B cell (primary cell): ENCODE measurements at regions not wholly inside any gene's neighbourhood (a gene's known extent, or its start where the extent isn't known, plus 50 kb on each side); places are given as distances from the start of the nearest gene placed in this dataset.

Experiments
- ATAC-seq: fragments of 200-7000 bp; cut with Tn5 transposase; one replicate; pipeline ENCODE4 v1.10.0; 2021; ENCODE audit warnings: low read depth, mild to moderate bottlenecking, moderate number of reproducible peaks, moderate library complexity
- CTCF ChIA-PET: fragments of 350-600 bp; sonication (Branson Sonifier 250); formaldehyde crosslinking; loops from one replicate; lab custom pipeline; 2021; ENCODE audit warnings: antibody characterized with exemption, inconsistent platforms; lab: Charles Lee
- POLR2A ChIA-PET: fragments of 350-600 bp; sonication (Branson Sonifier 250); formaldehyde crosslinking; loops from one replicate; lab custom pipeline; 2021; ENCODE audit warnings: antibody characterized with exemption; lab: Charles Lee
- DNase-seq: peaks from one replicate; pipeline ENCODE4 v3.0.0; 2013
- H2AFZ ChIP-seq: 2 replicates; pipeline ENCODE4 v1.6.1; 2012; ENCODE audit warnings: mild to moderate bottlenecking, low read depth, low read length; ENCODE audit not compliant: insufficient read depth, poor library complexity, severe bottlenecking
- H3K27ac ChIP-seq, 2 donors: 1 replicate in 1 of 2; 2 replicates in 1 of 2; pipeline ENCODE4 v1.5.1; 2012 to 2013; ENCODE audit warnings: low read length in 2 of 2, mild to moderate bottlenecking in 2 of 2, moderate library complexity in 1 of 2
- H3K27me3 ChIP-seq, 4 experiments: fragments of 200-600 bp in 1 of 4; sonication (generic) in 1 of 4; replicated peaks in 1 of 4; 1 replicate in 2 of 4; 2 replicates in 2 of 4; pipeline versions ENCODE4 v1.6.1 to v1.7.0; 2013 to 2016; ENCODE audit warnings: low read length in 3 of 4, mild to moderate bottlenecking in 2 of 4, mixed read lengths in 1 of 4, moderate library complexity in 1 of 4; ENCODE audit not compliant: insufficient read depth in 4 of 4, control insufficient read depth in 3 of 4; ENCODE audit errors: control extremely low read depth in 1 of 4
- H3K36me3 ChIP-seq, 2 experiments: replicated peaks in 1 of 2; 1 replicate in 1 of 2; 2 replicates in 1 of 2; pipeline versions ENCODE4 v1.6.1 to v1.7.1; 2013; ENCODE audit warnings: low read length in 1 of 2; ENCODE audit not compliant: insufficient read depth in 2 of 2, control insufficient read depth in 1 of 2; ENCODE audit errors: control extremely low read depth in 1 of 2, extremely low read depth in 1 of 2
- H3K4me1 ChIP-seq, 2 donors: fragments of 200-600 bp in 1 of 2; sonication (generic) in 1 of 2; 1 replicate in 1 of 2; 2 replicates in 1 of 2; pipeline versions ENCODE4 v1.5.1 to v1.6.1; 2013 to 2017; ENCODE audit warnings: low read length in 2 of 2; ENCODE audit not compliant: control insufficient read depth in 2 of 2, insufficient read depth in 2 of 2
- H3K4me2 ChIP-seq: replicated peaks from 2 replicates; pipeline ENCODE3; 2012; ENCODE audit warnings: mild to moderate bottlenecking, low read depth, low read length; ENCODE audit not compliant: poor library complexity, severe bottlenecking
- H3K4me3 ChIP-seq, 5 experiments: fragments of 200-600 bp in 1 of 5; sonication (generic) in 1 of 5; 1 replicate in 3 of 5; 2 replicates in 2 of 5; pipeline versions ENCODE4 v1.5.1 to v1.7.0; 2011 to 2016; ENCODE audit warnings: low read length in 4 of 5, mild to moderate bottlenecking in 4 of 5, low read depth in 2 of 5, control low read depth in 1 of 5, moderate library complexity in 1 of 5; ENCODE audit not compliant: insufficient read depth in 1 of 5; ENCODE audit errors: control extremely low read depth in 1 of 5, extremely low read depth in 1 of 5
- H3K79me2 ChIP-seq: fragments of 200-600 bp; sonication (generic); one replicate; pipeline ENCODE4 v1.6.0; 2016; ENCODE audit warnings: low read length; ENCODE audit not compliant: control insufficient read depth, insufficient read depth
- H3K9ac ChIP-seq: fragments of 200-600 bp; sonication (generic); 2 replicates; pipeline ENCODE4 v1.6.1; 2017; ENCODE audit warnings: mild to moderate bottlenecking, low read length, moderate library complexity
- H3K9me3 ChIP-seq, 3 donors: one replicate each; pipeline versions ENCODE4 v1.6.1 to v1.7.1; 2013; ENCODE audit warnings: low read length in 2 of 3; ENCODE audit not compliant: control insufficient read depth in 2 of 3, insufficient read depth in 1 of 3; ENCODE audit errors: control extremely low read depth in 1 of 3
- H4K20me1 ChIP-seq: 2 replicates; pipeline ENCODE4 v1.6.0; 2012; ENCODE audit warnings: mild to moderate bottlenecking, low read length; ENCODE audit not compliant: insufficient read depth, control insufficient read depth, poor library complexity, severe bottlenecking
- H3K27ac Mint-ChIP-seq: one replicate; pipeline ENCODE4 v1.8.0; 2021; ENCODE audit warnings: mixed read lengths
- H3K27me3 Mint-ChIP-seq: one replicate; pipeline ENCODE4 v1.8.0; 2021; ENCODE audit warnings: mixed read lengths
- H3K4me1 Mint-ChIP-seq: one replicate; pipeline ENCODE4 v1.8.0; 2021; ENCODE audit warnings: mixed read lengths
- H3K4me3 Mint-ChIP-seq: one replicate; pipeline ENCODE4 v1.8.0; 2021; ENCODE audit warnings: mixed read lengths
- H3K9me3 Mint-ChIP-seq: one replicate; pipeline ENCODE4 v1.8.0; 2022; ENCODE audit warnings: mixed read lengths; ENCODE audit not compliant: insufficient read depth
- EZH2 ChIP-seq: IDR thresholded peaks from 2 replicates; pipeline ENCODE4 v1.6.1; 2012; ENCODE audit warnings: borderline replicate concordance, low read depth, mild to moderate bottlenecking, moderate library complexity, low read length; ENCODE audit not compliant: insufficient read depth, poor library complexity, severe bottlenecking
- WGBS: methylation state at CpG from one replicate; pipeline ENCODE4 v1.1.5; 2013; ENCODE audit warnings: missing lambda C conversion rate; ENCODE audit not compliant: insufficient coverage; 5-methylcytosine and 5-hydroxymethylcytosine counted together
- intact Hi-C: fragments of 100-400 bp; cut with micrococcal nuclease; formaldehyde crosslinking; loops from one replicate; pipeline ENCODE4 v1.10.0; 2022
- TF ChIP-seq, protein P1 (sequence below): fragments of 200-600 bp; IDR thresholded peaks from one replicate; pipeline ENCODE4 v1.8.0; 2022; ENCODE audit warnings: antibody characterized with exemption, mild to moderate bottlenecking

DNA sequence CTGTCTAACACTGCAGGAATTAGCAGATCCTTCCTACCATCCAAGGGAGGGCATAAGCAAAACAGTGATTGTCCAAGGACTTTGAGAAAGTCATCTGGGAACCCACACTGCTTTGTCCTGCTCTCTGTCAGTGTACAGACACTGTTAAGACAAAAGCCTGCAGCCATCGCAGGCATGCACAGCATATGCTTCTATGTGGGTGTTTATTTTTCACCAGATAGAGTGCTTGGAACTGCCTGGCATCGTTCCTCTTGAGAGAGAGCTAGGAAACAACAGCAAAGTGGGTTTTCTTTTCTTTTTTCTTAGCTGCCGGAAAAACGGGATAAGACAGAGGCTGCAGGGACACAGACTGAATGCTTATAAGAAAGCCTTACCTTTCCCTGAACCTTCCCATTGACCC lies 212.3 kb downstream of the ICE1 start:
- H3K27me3 Mint-ChIP-seq = peaks cover 9% of the 10 kb centered on the region
- ATAC-seq = no peak

DNA sequence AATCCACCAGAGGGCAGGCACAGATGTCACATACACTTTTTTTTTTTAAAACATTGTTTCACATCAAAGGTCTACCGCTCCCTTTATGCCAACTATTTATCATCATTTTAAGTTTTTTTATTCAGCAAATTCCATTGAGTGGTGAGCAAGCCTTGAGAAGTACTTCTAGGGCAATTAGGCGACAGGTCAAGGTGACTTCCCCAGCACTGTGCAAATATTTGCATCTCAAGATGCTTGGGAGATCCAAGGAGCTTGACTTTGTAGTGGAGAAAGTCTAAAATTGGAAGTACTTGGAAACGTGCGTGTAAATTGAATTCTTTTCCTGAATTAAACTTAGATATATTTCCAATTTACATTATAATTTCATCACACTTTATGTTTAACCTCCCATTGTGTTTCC lies 211.1 kb downstream of the ICE1 start:
- H3K4me3 Mint-ChIP-seq = no peak overlapping the region
- Histone ChIP-seq H3K9me3 (peaks cover 0 to 2% (median 0%) of the 10 kb centered on the region in 3 donors), H2AFZ (no peak overlapping the region), H3K79me2 (no peaks in the 10 kb centered on the region), H3K9ac (no peak overlapping the region), H4K20me1 (no peaks in the 10 kb centered on the region), H3K27ac (no peak overlapping the region), H3K27me3 (no peaks in the 10 kb centered on the region), H3K4me2 (no peak overlapping the region), H3K4me3 (no peak overlapping the region), H3K4me1 (no peaks in the 10 kb centered on the region), H3K36me3 (no peaks in the 10 kb centered on the region)
- no peak overlapping the region for H3K27ac Mint-ChIP-seq
- DNase-seq = no peak
- H3K27me3 Mint-ChIP-seq = peaks cover 16% of the 10 kb centered on the region
- no peaks in the 10 kb centered on the region for H3K4me1 Mint-ChIP-seq
- intact Hi-C loops = no loop called here
- ChIA-PET CTCF (interaction anchor here (0.6 kb wide), 1 partner anchor 572 kb away, joined by 4 read pairs; no protein-coding TSS in a partner anchor), POLR2A (no interaction called here)
- TF ChIP-seq, protein P1, sequence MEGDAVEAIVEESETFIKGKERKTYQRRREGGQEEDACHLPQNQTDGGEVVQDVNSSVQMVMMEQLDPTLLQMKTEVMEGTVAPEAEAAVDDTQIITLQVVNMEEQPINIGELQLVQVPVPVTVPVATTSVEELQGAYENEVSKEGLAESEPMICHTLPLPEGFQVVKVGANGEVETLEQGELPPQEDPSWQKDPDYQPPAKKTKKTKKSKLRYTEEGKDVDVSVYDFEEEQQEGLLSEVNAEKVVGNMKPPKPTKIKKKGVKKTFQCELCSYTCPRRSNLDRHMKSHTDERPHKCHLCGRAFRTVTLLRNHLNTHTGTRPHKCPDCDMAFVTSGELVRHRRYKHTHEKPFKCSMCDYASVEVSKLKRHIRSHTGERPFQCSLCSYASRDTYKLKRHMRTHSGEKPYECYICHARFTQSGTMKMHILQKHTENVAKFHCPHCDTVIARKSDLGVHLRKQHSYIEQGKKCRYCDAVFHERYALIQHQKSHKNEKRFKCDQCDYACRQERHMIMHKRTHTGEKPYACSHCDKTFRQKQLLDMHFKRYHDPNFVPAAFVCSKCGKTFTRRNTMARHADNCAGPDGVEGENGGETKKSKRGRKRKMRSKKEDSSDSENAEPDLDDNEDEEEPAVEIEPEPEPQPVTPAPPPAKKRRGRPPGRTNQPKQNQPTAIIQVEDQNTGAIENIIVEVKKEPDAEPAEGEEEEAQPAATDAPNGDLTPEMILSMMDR = no peak
- no peak for TF ChIP-seq EZH2
- H3K9me3 Mint-ChIP-seq = no peaks in the 10 kb centered on the region
- no peak for ATAC-seq
- 100% methylated on average over 1 of the region's 4 CpGs for WGBS

More for the DNA sequence above, 212.3 kb downstream of the ICE1 start:
- intact Hi-C loops = no loop called here
- H3K27ac Mint-ChIP-seq = no peak overlapping the region
- no peaks in the 10 kb centered on the region for H3K36me3 ChIP-seq
- CTCF ChIA-PET = no interaction called here
- no peaks in the 10 kb centered on the region for H3K79me2 ChIP-seq
- no peak overlapping the region for H2AFZ ChIP-seq
- no peaks in the 10 kb centered on the region for H3K4me1 ChIP-seq
- H3K9me3 ChIP-seq = peaks cover 0 to 2% (median 0%) of the 10 kb centered on the region in 3 donors
- H3K9ac ChIP-seq = no peak overlapping the region
- H3K4me3 Mint-ChIP-seq = no peak overlapping the region
- DNase-seq = no peak
- H3K9me3 Mint-ChIP-seq = no peaks in the 10 kb centered on the region
- no peaks in the 10 kb centered on the region for H3K4me1 Mint-ChIP-seq
- TF ChIP-seq, protein P1 = no peak
- no peak for TF ChIP-seq EZH2
- no peak overlapping the region for H3K4me3 ChIP-seq
- H4K20me1 ChIP-seq = no peaks in the 10 kb centered on the region
- H3K27me3 ChIP-seq = no peaks in the 10 kb centered on the region
- POLR2A ChIA-PET = no interaction called here
- H3K27ac ChIP-seq = no peak overlapping the region
- H3K4me2 ChIP-seq = no peak overlapping the region
- WGBS = 100% methylated on average over 1 of the region's 4 CpGs
